Ishikawa (cell line): ENCODE measurements at regions not wholly inside any gene's neighbourhood (a gene's known extent, or its start where the extent isn't known, plus 50 kb on each side); places are given as distances from the start of the nearest gene placed in this dataset.

Experiments
- CEBPB ChIP-seq: IDR thresholded peaks from 2 replicates; pipeline ENCODE4 v1.6.1; 2012
- CREB1 ChIP-seq: IDR thresholded peaks from 2 replicates; pipeline ENCODE4 v1.6.1; 2012; ENCODE audit warnings: low read depth
- EGR1 ChIP-seq: IDR thresholded peaks from 2 replicates; pipeline ENCODE4 v1.6.1; 2012
- EP300 ChIP-seq: IDR thresholded peaks from 2 replicates; pipeline ENCODE4 v1.6.1; 2012; ENCODE audit warnings: borderline replicate concordance
- FOXM1 ChIP-seq: IDR thresholded peaks from 2 replicates; pipeline ENCODE4 v1.6.1; 2012; ENCODE audit warnings: low read depth, borderline replicate concordance
- MAX ChIP-seq: IDR thresholded peaks from 2 replicates; pipeline ENCODE4 v1.6.1; 2012
- NFIC ChIP-seq: IDR thresholded peaks from 2 replicates; pipeline ENCODE4 v1.6.1; 2012
- RAD21 ChIP-seq: IDR thresholded peaks from 2 replicates; pipeline ENCODE4 v1.6.1; 2012; ENCODE audit warnings: low read depth
- REST ChIP-seq: IDR thresholded peaks from 2 replicates; pipeline ENCODE4 v1.6.1; 2012; ENCODE audit warnings: low read depth, mild to moderate bottlenecking
- TAF1 ChIP-seq: IDR thresholded peaks from 2 replicates; pipeline ENCODE4 v1.6.1; 2012; ENCODE audit warnings: low read depth, mild to moderate bottlenecking
- TCF12 ChIP-seq: IDR thresholded peaks from 2 replicates; pipeline ENCODE4 v1.6.1; 2012; ENCODE audit warnings: low read depth
- TEAD4 ChIP-seq: IDR thresholded peaks from 2 replicates; pipeline ENCODE4 v1.6.1; 2012
- USF1 ChIP-seq: IDR thresholded peaks from 2 replicates; pipeline ENCODE4 v1.6.1; 2012
- YY1 ChIP-seq: IDR thresholded peaks from 2 replicates; pipeline ENCODE4 v1.6.1; 2012; ENCODE audit warnings: low read depth
- ZBTB7A ChIP-seq: IDR thresholded peaks from 2 replicates; pipeline ENCODE4 v1.6.1; 2012; ENCODE audit warnings: low read depth

- TF ChIP-seq CREB1 (no peak), USF1 (no peak), ZBTB7A (no peak), TAF1 (no peak), RAD21 (no peak), FOXM1 (no peak), YY1 (no peak), EP300 (no peak), NFIC (no peak), CEBPB (no peak), TCF12 (no peak), TEAD4 (no peak), EGR1 (no peak), MAX (no peak), REST (no peak)
Measured at GRCh38 chr10:85238676-85239075, 910.3 kb downstream of the CCSER2 start.

GRCh38 chr10:85250304-85250703 lies 921.9 kb downstream of the CCSER2 start:
- TF ChIP-seq CREB1 (no peak), REST (no peak), NFIC (no peak), TAF1 (no peak), CEBPB (no peak), ZBTB7A (no peak), TEAD4 (no peak), EGR1 (no peak)

GRCh38 chr10:85256481-85256880 lies 928.1 kb downstream of the CCSER2 start:
- TF ChIP-seq MAX (no peak), EGR1 (no peak), REST (no peak), EP300 (no peak), TAF1 (no peak), FOXM1 (no peak), YY1 (no peak), TCF12 (no peak)

GRCh38 chr10:85259908-85260307 lies 931.5 kb downstream of the CCSER2 start:
- TF ChIP-seq USF1, result no peak
- no peak for TF ChIP-seq RAD21

GRCh38 chr10:85262992-85263391 lies 934.6 kb downstream of the CCSER2 start:
- TF ChIP-seq RAD21, result no peak
- TF ChIP-seq MAX, result no peak
- no peak for TF ChIP-seq CREB1
- no peak for TF ChIP-seq TCF12
- no peak for TF ChIP-seq TEAD4
- no peak for TF ChIP-seq YY1
- no peak for TF ChIP-seq REST
- no peak for TF ChIP-seq CEBPB
- no peak for TF ChIP-seq FOXM1
- no peak for TF ChIP-seq TAF1
- no peak for TF ChIP-seq NFIC
- no peak for TF ChIP-seq EGR1
